ENCODE measurements at regions not wholly inside any gene's neighbourhood (a gene's known extent, or its start where the extent isn't known, plus 50 kb on each side); places are given as distances from the start of the nearest gene placed in this dataset.

DNA sequence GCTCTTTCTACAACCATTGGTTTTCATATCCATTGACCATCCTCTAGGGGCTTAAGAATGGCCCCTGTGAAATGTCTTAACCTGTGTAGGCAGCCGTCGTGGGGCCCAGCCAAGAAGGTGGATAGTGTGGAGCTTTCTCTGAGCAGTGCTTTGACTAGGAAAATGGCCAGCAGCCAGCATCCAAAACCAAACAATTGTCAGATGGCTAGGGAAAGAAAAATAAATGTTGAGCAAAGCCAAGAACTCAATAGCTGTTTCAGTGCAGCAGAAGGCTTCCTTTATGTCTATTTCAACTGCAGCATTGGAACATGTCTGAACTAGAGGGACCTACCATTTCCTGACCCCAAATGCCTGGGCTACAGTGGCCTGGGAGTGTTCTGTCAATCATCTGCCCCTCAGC, 374.9 kb downstream of the TLE4 start (continued):
- TF ChIP-seq, protein P1, sequence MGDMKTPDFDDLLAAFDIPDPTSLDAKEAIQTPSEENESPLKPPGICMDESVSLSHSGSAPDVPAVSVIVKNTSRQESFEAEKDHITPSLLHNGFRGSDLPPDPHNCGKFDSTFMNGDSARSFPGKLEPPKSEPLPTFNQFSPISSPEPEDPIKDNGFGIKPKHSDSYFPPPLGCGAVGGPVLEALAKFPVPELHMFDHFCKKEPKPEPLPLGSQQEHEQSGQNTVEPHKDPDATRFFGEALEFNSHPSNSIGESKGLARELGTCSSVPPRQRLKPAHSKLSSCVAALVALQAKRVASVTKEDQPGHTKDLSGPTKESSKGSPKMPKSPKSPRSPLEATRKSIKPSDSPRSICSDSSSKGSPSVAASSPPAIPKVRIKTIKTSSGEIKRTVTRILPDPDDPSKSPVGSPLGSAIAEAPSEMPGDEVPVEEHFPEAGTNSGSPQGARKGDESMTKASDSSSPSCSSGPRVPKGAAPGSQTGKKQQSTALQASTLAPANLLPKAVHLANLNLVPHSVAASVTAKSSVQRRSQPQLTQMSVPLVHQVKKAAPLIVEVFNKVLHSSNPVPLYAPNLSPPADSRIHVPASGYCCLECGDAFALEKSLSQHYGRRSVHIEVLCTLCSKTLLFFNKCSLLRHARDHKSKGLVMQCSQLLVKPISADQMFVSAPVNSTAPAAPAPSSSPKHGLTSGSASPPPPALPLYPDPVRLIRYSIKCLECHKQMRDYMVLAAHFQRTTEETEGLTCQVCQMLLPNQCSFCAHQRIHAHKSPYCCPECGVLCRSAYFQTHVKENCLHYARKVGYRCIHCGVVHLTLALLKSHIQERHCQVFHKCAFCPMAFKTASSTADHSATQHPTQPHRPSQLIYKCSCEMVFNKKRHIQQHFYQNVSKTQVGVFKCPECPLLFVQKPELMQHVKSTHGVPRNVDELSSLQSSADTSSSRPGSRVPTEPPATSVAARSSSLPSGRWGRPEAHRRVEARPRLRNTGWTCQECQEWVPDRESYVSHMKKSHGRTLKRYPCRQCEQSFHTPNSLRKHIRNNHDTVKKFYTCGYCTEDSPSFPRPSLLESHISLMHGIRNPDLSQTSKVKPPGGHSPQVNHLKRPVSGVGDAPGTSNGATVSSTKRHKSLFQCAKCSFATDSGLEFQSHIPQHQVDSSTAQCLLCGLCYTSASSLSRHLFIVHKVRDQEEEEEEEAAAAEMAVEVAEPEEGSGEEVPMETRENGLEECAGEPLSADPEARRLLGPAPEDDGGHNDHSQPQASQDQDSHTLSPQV (IDR thresholded peaks at IDR 0.05) = no peak

DNA sequence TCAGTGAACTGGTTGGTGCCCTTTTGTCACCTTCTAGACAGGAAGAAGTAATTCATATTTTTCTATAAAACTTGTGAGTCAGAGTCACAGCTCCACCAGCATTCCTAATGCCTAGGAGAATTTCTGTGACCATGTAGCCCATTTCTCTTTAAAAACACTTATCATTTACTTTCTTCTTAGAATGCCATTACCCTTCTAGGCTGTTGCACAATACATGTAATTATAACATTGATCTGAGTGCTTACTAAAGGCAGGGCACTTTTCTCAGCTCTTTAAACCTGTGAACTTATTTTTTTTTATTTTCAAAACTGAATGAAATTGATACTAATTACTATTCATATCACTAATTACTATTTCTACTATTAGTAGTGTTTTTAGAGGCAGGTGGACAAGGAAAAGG, 373.7 kb downstream of the TLE4 start:
- in situ Hi-C loops (cut with MboI) = no loop called here
- Histone ChIP-seq H3K9ac (ENCODE audit: control insufficient read depth, insufficient read depth, low read length) (no peak overlapping the region), H3K9me3 (replicated peaks; ENCODE audit: control insufficient read depth, insufficient read depth, low read length) (no peaks in the 10 kb centered on the region), H3K27ac (ENCODE audit: control insufficient read depth, insufficient read depth) (no peak overlapping the region), H3K4me2 (ENCODE audit: control insufficient read depth, insufficient read depth) (no peak overlapping the region), H4K20me1 (ENCODE audit: control insufficient read depth, insufficient read depth) (no peaks in the 10 kb centered on the region), H2AFZ (ENCODE audit: control insufficient read depth, low read depth, low read length) (no peak overlapping the region), H3K79me2 (ENCODE audit: control insufficient read depth, insufficient read depth, low read length) (no peaks in the 10 kb centered on the region), H3K36me3 (ENCODE audit: control insufficient read depth in 2 of 2, insufficient read depth in 2 of 2, low read length in 1 of 2) (no peaks in the 10 kb centered on the region), H3K27me3 (replicated peaks in 1 of 2; ENCODE audit: control insufficient read depth in 2 of 2, insufficient read depth in 2 of 2, low read length in 1 of 2) (no peaks in the 10 kb centered on the region), H3K4me3 (no peak overlapping the region), H3K4me1 (ENCODE audit: control insufficient read depth, insufficient read depth, low read length) (no peaks in the 10 kb centered on the region)
- TF ChIP-seq, protein P2, sequence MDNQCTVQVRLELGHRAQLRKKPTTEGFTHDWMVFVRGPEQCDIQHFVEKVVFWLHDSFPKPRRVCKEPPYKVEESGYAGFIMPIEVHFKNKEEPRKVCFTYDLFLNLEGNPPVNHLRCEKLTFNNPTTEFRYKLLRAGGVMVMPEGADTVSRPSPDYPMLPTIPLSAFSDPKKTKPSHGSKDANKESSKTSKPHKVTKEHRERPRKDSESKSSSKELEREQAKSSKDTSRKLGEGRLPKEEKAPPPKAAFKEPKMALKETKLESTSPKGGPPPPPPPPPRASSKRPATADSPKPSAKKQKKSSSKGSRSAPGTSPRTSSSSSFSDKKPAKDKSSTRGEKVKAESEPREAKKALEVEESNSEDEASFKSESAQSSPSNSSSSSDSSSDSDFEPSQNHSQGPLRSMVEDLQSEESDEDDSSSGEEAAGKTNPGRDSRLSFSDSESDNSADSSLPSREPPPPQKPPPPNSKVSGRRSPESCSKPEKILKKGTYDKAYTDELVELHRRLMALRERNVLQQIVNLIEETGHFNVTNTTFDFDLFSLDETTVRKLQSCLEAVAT (IDR thresholded peaks at IDR 0.05) = no peak
- TF ChIP-seq CREM (IDR thresholded peaks at IDR 0.05; ENCODE audit: low read depth) (no peak), SMC3 (IDR thresholded peaks at IDR 0.05; ENCODE audit: borderline replicate concordance, low read length) (no peak), ZNF217 (IDR thresholded peaks at IDR 0.05) (no peak), NFXL1 (IDR thresholded peaks at IDR 0.05; ENCODE audit: borderline replicate concordance) (no peak)
- ChIA-PET CTCF (no interaction called here), POLR2A (no interaction called here), SMC1A (ENCODE audit: uncharacterized antibody, unreplicated experiment) (interaction anchor here (1.1 kb wide), 1 partner anchor 11 kb away, joined by 3 read pairs; no protein-coding TSS in a partner anchor), RAD21 (ENCODE audit: unreplicated experiment) (no interaction called here)
- intact Hi-C loops (cut with micrococcal nuclease; ENCODE audit: unreplicated experiment) = no loop called here
- DNase-seq (ENCODE audit: low read depth, low spot score) = no peak
- no peak for ATAC-seq
- BruUV-seq (replicated peaks) = no TSS peak
- no peak for FAIRE-seq

Data from GM12878 (cell line).